Sigmoid colon (tissue), 4 donors: ENCODE measurements at regions not wholly inside any gene's neighbourhood (a gene's known extent, or its start where the extent isn't known, plus 50 kb on each side); places are given as distances from the start of the nearest gene placed in this dataset.

ENCODE experiments used
- POLR2AphosphoS5 ChIP-seq, 4 donors: sonication (generic); formaldehyde crosslinking; IDR thresholded peaks; one replicate each; pipeline ENCODE4 v1.6.1; 2017; ENCODE audit warnings: antibody characterized with exemption in 4 of 4
- TF ChIP-seq, protein P1 (sequence below), 4 experiments: fragments of 450-650 bp in 3 of 4; fragments of 200-600 bp in 1 of 4; IDR thresholded peaks; one replicate each; pipeline ENCODE4 v1.5.1; 2016 to 2019; ENCODE audit warnings: antibody characterized with exemption in 4 of 4, mild to moderate bottlenecking in 3 of 4, moderate library complexity in 2 of 4

DNA sequence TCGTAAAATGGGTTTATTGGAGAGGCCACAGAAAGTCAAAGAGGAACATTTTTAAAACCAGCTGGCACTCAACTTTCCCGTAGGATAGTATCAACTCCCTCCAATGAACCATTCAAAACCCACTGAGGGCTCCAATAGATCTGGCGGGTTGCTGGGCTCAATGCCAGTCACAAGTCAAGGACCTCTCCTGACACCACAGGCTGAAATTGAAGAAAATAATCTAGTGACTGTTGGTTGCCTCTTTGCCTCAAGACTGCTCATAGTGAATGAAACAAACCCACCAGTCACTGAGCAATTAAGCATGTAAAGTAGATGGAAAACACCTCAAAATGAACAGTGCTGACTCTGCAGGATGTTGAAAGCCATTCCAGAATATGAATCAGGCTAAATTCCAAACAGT is 500.6 kb upstream of the AGTR1 start:
- TF ChIP-seq, protein P1, sequence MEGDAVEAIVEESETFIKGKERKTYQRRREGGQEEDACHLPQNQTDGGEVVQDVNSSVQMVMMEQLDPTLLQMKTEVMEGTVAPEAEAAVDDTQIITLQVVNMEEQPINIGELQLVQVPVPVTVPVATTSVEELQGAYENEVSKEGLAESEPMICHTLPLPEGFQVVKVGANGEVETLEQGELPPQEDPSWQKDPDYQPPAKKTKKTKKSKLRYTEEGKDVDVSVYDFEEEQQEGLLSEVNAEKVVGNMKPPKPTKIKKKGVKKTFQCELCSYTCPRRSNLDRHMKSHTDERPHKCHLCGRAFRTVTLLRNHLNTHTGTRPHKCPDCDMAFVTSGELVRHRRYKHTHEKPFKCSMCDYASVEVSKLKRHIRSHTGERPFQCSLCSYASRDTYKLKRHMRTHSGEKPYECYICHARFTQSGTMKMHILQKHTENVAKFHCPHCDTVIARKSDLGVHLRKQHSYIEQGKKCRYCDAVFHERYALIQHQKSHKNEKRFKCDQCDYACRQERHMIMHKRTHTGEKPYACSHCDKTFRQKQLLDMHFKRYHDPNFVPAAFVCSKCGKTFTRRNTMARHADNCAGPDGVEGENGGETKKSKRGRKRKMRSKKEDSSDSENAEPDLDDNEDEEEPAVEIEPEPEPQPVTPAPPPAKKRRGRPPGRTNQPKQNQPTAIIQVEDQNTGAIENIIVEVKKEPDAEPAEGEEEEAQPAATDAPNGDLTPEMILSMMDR (IDR thresholded peaks at IDR 0.05), result no peak
- no peak for TF ChIP-seq POLR2AphosphoS5 (IDR thresholded peaks at IDR 0.05)
